Glomerular endothelial cell (primary cell): ENCODE measurements at regions not wholly inside any gene's neighbourhood (a gene's known extent, or its start where the extent isn't known, plus 50 kb on each side); places are given as distances from the start of the nearest gene placed in this dataset.
"Not testable (repeated sequence)": the region's sequence is repeated elsewhere in the genome, so short reads cannot be mapped to it uniquely, and the experiment has no call there.

ENCODE experiments used
- DNase-seq: peaks from one replicate; pipeline ENCODE4 v3.0.0-alpha.2; 2011; ENCODE audit warnings: low read depth, low spot score; ENCODE audit errors: extremely low read depth

DNA sequence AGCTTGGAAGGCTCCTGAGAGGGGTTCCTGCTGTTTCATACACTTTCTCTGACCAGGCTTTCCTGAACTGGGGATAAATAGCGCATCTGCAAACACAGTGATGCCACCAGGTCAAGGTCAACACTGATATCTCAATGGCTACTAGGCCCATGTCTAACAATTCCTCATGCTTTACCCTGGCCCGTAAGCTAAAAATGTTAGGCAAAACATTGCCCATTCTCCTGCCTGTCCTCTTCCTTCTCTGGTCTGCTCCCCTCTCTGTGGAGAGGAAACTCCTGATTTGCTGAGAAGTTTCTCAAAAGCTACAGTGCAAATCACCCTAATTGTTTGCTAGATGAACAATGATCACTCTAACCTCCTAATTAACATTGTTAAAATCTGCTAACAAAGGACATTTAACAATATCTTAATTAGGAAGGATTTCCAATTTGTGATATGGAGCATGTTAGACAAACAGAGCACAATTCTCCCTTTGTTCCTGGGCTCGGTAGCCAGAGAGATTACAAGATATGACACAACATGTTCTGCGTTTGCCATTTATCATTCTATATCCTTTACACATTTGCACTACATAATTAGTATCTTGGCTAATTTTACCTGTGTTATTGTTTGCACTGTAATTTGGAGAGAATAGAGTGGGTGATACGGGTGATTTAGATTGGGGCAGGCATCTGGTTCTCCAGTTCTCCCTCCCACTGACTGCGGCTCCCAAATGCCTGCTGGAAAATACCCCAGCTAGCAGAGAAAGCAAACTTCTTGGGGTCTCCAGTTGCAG is 266.8 kb downstream of the CD83 start:
- DNase-seq, result no peak

DNA sequence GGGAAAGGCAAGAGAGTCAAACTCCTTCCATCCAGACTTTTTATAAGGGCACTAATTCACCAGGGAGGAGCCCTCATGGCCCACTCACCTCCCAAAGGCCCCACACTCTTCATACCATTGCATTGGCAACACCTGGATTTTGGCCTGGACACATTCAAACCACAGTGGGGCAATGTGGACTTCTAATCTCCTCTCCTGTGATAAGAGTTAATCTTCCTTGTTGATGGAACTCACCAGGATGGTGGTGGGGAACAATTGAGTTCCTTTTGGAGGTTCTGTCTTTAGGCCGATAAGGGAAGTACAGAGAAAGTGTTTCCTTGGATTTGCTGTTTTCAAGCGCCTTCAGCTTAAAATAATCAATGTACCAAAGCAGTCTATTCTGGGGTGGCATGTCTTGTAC is 268.7 kb downstream of the CD83 start:
- DNase-seq, result no peak

DNA sequence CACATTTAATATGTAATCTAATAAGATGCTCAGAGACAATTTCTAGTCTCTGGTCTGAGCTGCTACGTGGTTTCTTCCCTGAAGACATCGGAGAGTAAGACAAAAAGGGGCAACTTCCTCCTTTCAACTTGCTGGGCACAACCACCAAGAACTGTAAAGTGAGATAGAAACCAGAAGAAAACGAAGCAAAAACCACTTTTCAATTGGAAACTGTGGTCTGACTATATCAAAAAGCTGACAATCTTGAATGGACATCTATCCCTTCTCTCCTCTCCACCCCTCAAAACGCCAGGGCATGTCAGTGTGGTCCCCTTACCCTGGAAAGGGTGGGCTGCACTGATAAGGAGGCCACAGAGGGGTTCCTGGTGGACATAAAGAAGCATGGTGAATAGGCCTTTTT is 269.1 kb downstream of the CD83 start:
- no peak for DNase-seq

DNA sequence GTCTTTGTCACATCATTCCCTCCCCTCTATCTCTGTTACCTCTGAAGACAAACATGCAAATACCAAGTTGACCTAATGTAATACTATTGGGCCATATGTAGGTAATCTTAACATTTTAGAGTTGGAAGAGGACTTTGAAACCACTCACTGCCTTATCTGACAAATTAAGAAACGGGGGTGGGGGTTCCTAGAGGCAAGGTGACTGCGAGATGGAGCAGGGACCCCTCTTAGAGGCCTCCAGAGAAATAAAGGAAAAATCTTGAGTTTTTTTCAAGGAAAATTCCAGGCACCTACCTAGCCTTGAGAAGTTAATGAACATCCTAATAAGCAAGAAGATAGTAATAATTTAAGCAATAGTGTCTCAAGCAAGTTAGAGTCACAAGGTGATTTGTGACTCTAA is 270.8 kb downstream of the CD83 start:
- no peak for DNase-seq

DNA sequence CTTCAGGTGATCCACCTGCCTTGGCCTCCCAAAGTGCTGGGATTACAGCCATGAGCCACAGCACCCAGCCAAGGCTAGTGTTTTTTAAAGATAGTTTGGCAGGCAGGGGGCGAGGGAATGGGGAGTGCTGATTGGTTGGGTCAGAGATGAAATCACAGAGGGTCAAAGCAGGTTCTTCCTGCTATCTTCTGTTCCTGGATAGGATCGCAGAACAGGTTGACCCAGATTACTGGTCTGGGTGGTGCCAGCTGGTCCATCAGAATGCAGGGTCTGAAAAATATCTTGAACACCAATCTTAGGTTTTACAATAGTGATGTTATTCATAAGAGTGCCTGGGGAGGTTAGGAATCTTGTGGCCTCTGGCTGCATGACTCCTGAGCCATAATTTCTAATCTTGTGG is 272.2 kb downstream of the CD83 start:
- DNase-seq, result not testable (repeated sequence)

DNA sequence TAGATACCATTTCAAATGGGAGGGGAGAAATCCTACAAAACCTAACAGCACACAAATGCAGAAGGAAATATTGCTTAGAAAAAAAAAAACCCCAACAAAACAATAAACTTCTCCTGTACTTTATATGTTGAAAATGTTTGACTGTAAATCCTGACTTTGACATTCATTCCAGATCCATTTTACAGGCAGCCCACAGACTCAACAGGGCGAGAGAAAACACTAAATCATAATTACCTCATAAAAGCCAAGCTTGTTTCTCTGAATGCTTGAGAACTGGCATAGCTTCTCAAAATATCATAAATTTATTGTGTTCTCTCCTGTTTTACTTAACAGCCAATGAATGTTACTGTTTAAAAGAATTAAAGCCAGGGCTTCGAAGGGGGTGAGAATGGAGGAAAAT is 273.2 kb downstream of the CD83 start:
- no peak for DNase-seq

DNA sequence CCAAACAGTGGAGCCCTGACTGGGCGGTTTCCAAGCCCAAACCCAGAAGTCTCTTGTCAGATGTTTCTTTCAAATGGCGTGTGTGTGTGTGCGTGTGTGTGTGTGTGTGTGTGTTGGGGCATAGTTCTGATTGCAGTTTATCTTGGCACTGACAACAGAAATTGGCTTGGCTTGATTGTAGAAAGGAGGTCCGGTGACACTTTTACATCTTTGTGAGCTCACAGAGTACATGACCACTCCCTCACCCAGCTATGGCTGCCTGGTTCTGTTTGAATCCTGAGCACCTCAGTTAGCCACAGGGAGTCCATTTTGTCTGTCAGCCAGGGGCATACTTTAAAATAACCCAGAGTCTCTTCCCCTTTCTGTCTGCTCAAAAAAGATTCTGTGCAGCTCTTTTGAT is 276.3 kb downstream of the CD83 start:
- no peak for DNase-seq

DNA sequence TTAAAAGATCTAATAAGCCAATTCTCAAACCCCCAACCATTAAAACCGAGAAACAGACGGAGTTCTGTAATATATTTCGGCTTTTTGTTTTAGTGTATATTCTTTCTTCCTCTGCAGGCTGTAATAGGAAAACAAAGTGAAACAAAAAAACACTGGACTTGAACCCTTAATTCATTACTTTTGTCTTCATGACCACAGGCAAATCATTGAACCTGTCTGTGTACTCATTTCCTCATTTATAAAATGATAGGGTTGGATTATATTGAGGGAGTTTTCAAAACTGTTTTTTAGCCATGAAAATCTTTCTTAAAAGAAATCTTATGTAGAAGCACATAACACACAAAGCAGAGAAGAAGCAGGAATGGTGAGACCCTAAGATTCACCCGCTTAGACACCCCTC is 278.8 kb downstream of the CD83 start:
- no peak for DNase-seq

DNA sequence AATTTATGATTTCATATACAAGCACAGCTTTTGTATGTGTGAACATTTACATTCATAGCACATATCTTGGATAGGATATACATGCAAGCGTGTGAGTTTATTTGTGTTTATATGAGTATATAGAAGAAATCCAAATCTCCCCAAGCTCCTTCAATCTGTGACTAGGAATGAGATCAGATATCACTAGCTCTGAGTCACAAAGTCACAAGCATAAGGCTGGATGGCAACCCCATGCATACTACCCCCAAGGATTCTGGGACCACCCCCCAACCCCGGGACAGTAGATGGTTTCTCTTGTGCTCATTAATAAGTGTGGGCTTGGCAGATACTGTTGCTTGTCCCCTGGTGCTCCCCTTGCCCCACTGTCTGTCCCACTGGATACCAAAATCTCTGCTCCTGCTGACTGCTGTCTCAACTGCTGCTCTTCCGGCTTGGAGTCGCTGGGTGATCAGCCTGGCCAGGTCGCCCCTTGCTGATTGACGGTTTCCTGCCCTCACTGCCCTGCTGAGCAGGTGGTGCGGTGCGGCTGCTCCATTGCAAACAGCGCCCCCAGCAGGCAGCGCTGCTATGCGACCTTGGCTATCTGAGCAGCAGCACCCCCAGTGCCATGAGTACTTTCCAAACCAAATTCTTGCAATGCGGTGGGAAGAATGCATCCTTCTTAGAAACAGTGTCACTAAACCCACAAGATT is 279.4 kb downstream of the CD83 start:
- no peak for DNase-seq

DNA sequence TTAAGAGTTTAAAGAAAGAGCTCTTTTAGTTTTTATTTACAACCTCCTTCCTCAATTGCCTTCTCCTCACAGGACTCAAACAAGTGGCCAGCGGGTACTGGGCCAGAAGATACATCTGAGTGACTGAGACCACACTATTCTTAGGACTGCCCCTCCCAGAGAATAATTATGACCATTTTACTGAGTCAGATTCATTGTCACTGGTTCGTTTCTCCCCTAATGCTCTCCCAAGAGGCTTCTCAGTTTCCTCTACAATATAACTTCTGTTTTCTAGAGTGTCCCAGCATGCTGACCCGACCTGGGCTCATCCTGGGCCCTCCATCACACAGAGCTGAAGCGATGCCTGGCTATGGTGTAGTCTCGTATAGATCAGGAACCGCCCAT is 279.9 kb downstream of the CD83 start:
- DNase-seq, result no peak

DNA sequence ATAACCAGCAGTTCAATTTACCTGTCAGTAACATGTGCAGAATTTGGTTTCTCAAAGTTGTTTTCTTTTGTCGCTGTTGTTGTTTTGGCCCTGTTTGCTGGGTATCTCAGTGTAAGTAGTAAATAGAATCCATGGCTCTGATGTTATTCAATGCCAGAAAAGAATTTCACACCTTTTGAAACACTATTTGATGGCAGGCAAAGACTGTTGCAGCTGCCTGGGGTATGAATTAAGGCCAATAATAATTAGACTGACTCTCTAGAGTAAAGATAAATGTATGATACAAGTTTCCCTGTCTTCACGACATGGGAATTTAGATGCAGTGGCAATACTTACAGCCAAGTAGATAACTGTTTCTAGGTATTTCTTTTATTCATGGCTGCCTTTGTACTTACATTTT is 281.4 kb downstream of the CD83 start:
- DNase-seq, result no peak

DNA sequence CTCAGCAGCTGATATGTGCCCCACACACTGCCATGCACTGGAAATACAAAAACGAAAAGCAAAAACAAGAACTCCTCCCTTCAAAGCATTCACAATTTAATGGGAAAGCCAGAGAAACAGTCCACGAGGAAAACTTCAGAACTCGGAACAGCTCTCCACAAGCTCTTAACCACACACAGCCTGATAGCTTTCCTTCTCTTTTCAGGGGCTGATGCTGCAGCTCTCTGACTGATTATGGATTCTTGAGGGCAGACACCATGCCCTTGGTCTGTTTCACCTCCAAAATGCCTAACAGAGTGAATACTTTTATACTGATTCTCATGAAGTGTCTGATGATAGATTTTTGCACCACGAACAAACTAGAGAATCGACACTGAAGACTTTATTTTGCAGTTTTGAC is 282.1 kb downstream of the CD83 start:
- no peak for DNase-seq

DNA sequence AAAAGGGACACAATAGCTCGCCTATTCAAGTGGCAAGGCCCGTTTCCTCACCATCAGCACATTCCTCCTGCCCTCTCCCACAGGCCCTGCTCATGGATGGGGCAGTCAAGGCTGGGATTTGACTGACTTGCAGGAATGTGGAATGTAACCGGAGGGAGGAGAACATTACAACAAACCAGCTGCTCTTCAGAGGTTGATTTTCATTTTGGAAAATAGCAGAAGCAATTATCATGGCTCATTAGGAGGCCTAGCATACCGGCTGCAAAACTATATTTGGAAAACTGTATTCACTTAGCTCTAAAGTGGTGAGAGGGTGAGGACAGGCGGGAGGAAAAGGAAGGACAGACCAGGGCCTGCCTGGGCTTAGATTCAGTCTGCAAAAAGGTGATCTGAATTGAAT is 283.7 kb downstream of the CD83 start:
- no peak for DNase-seq

DNA sequence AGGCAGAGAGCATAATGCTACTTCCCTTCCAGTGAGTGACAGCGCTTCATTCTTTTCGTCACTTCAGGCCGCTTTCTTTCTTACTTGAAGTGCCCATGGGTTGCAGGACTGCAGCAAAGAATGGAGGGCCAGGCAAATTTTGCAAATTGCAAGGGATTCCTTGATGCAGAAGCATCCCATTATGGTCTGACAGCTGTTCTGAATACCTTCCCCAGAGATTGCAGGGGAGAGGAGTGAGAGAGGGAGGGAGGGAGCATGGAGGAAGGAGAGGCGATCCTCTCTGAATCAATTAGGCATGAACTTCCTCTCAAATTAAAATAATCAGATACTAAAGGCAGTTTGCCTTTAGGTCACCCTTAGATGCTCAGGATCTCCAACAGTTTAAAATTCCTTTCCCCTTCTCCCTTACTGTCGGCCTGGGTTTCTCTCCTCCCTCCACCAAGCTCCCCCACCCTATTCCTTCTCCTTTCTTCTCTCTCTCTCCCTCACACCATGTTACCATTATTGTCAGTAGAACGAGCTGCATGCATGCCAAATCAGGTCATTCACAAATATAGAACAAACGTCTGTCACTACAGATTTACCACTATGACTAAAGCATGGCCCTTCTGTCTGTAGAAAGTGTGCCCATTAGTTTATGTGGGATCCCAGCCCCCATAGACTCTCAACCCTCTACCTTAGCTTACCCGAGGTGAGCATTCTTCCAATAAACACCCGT is 289.2 kb downstream of the CD83 start:
- DNase-seq, result no peak

DNA sequence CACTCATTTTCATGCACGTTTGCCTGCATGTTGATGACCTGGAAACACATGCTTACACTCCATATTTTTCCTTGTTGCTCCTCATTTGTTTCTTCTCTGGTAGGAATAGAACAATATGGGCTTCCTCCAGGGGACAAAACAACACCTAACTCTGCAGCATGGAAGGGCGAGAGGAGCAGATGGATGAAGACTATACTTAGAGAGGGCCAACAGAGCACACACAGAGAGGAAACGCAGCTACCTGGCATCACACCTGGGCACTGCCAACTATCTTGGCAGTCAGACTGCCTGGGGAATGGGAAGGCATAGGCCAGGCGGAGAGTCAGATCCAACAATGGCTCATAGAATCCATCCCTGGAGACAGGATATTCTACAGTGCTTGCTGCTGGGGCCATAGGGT is 290.9 kb downstream of the CD83 start:
- no peak for DNase-seq

DNA sequence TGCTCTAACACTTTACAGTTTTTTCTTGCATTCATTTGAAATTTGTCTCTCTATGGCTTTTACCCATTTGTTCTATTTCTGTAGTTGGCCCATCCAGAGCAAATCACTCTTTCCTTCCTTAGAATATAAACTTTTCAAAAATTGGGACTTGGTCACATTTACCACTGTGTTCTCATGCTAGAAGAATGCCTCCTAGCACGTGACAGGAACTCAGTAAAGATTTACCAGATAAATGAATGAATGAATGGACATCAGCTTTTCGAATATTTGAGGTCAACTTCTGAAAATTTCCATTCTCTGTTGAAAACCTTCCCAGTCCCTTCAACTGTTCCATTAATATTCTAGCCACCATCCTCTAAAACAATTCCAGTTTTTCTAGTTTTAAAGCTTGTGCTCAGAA is 294.5 kb downstream of the CD83 start:
- DNase-seq, result no peak

DNA sequence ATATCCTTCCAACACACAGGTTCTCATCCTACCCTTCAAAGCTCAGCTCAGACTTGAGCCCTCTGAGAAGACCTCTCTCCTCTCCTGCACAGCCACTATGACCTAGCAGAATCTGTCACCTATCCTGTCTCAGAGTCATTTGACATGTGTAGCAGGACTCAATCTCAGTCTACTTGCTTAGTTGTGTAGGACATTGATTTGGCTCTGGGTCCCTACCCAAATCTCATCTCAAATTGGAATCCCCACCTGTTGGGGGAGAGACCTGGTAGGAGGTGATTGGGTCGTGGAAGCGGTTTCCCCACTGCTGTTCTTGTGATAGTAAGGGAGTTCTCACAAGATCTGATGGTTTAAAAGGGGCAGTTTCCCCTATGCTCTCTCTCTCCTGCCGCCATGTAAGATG is 297.9 kb downstream of the CD83 start:
- DNase-seq, result no peak

DNA sequence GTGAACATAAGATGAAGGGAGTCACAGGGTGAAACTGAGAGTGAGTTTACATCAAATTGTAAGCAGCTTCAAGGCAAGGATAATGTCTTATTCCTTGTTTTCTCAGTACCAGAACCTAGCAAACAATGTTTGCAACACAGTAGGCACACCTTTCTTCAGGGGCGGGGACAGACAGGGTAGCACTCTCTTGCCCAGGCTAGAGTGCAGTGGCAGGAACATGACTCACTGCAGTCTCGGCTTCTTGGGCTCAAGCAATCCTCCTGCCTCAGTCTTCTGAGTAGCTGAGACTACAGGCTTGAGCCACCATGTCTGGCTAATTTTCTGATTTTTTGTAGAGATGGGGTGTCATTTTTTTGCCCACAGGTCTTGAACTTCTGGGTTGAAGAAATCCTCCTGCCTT is 299.8 kb downstream of the CD83 start:
- no peak for DNase-seq

DNA sequence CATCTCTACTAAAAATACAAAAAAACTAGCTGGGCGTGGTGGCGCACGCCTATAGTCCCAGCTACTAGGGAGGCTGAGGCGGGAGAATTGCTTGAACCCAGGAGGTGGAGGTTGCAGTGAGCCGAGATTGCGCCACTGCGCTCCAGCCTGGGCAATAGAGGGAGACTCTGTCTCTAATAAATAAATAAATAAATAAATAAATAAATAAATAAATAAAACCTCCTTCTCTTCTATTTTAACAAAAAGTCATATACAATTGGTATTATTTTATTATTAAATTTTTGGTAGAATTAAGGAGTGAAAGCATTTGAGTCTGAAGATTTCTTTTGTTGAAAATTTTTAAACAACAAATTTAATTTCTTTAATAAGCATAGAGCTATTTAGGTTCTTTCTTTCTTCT is 301.7 kb downstream of the CD83 start:
- not testable (repeated sequence) for DNase-seq

DNA sequence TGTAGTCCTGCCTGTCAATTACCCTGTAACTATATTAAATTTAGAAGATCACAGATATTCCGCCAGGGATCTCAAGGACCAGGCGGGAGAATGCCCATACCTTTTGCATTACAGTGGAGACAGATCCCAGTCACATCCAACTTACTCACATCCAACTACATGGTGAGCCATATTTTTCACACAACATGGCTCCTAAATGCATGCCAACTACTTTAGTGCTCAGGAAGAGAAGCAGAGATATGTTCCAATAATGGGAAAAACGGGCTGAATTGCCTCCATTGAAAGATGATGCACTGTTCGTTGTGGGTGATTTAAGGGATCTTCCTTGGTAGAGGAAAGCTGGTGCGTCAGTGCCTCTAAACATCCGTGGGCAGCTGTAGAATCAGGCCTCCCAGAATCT is 304.5 kb downstream of the CD83 start:
- no peak for DNase-seq

DNA sequence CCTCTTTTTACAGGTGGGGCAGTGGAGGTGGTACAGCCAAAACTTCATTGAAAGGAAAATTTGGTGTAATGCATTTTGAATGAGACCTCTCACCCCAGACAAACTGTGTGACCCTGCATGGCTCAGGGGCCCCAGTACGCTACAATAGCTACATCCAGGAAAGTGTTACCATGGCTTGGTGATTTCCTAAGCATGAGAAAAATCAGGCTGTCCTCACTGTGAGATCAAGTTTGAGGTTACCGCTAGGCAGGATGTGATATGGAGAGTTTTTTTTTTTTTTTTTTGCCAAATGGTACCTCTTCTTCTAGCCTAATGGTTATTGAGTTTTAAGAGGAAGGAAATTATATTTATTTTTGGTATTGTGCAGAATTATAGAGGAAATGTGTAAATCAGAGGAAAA is 305.3 kb downstream of the CD83 start:
- no peak for DNase-seq

DNA sequence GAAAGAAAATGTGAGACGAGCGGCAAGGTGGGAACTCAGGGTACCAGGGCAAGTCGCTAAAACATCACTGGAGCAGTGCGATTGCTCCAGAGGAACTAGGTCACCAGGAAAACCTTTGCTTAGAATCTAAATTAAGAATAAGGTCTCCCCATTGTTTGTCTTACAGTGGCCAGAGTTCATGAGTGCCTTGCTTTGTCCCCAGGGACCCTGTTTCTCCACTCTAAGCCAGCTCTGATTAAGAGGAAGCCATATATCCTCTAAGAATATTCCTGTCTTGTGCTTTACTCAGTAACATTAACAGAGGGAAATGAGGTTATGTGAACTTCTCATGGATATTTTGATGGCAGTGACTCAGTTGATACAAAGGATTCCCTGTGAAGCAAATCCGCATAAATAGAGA is 305.8 kb downstream of the CD83 start:
- DNase-seq, result no peak
